ENCODE measurements at regions not wholly inside any gene's neighbourhood (a gene's known extent, or its start where the extent isn't known, plus 50 kb on each side); places are given as distances from the start of the nearest gene placed in this dataset.

DNA sequence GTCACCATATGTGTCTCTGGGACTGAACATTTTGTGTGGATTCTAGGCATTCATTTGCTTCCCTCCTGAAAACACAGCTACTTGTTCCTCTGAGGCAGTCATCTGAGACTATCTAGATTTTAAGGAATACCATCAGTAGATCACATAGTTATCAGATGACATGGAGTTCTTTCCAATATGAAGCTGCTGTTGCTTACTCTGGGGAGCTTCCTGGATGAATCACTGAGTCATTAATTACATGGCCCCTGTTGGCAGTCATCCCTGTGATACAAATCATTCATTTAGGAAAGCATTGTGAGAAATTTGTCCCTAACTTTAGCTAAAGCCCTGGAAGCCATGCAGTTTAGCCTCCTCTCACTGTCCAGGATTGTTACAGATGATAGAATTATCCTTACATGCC is 98.2 kb upstream of the ARSJ start:
- H3K36me3 ChIP-seq, result no peaks in the 10 kb centered on the region
- DNase-seq, result no peak
- intact Hi-C loops (cut with DNase I; ENCODE audit: low total_unique reads), result loop anchor here (10.0 kb wide), 1 partner anchor 293 kb away; no protein-coding TSS in a partner anchor

DNA sequence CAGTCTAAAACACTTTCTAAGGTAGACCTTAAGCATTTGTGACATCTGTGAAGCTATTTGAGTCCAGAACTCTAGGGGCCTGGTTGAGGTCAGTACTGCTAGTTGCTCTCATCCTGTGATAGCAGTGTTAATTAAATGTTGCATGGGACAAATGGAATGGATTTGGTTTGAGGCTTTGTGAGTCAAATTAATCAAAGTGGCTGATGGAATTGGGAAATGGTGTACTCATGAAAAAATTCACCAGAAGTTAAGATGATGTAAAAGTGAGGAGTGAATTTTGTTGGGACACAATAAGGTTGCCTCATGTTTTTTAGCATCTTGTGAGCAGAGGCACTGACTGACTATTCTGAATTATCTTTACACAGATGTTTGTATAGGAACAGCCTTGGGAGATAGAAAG is 99.2 kb upstream of the ARSJ start:
- TF ChIP-seq CTCF (IDR thresholded peaks at IDR 0.05), result no peak
- no peaks in the 10 kb centered on the region for H3K27me3 ChIP-seq
- DNase-seq, result no peak
- no peaks in the 10 kb centered on the region for H3K4me1 ChIP-seq
- no peaks in the 10 kb centered on the region for H3K36me3 ChIP-seq
- no peaks in the 10 kb centered on the region for H3K9me3 ChIP-seq
- H3K4me3 ChIP-seq, result no peak overlapping the region
- no peak overlapping the region for H3K27ac ChIP-seq
- intact Hi-C loops (cut with DNase I; ENCODE audit: low total_unique reads), result loop anchor here (10.0 kb wide), 1 partner anchor 294 kb away; no protein-coding TSS in a partner anchor

More for the DNA sequence above, 98.2 kb upstream of the ARSJ start:
- TF ChIP-seq CTCF (IDR thresholded peaks at IDR 0.05), result no peak
- no peak overlapping the region for H3K4me3 ChIP-seq
- no peaks in the 10 kb centered on the region for H3K9me3 ChIP-seq
- H3K4me1 ChIP-seq, result no peaks in the 10 kb centered on the region
- no peaks in the 10 kb centered on the region for H3K27me3 ChIP-seq
- no peak overlapping the region for H3K27ac ChIP-seq

- Histone ChIP-seq H3K9me3 (no peaks in the 10 kb centered on the region), H3K4me3 (no peak overlapping the region), H3K4me1 (no peaks in the 10 kb centered on the region), H3K27me3 (no peaks in the 10 kb centered on the region), H3K36me3 (no peaks in the 10 kb centered on the region), H3K27ac (no peak overlapping the region)
- no peak for DNase-seq
- no peak for TF ChIP-seq CTCF (IDR thresholded peaks at IDR 0.05)
- intact Hi-C loops (cut with DNase I; ENCODE audit: low total_unique reads), result no loop called here
These were observed 102.3 kb upstream of the ARSJ start for GRCh38 chr4:114081783-114082182.

DNA sequence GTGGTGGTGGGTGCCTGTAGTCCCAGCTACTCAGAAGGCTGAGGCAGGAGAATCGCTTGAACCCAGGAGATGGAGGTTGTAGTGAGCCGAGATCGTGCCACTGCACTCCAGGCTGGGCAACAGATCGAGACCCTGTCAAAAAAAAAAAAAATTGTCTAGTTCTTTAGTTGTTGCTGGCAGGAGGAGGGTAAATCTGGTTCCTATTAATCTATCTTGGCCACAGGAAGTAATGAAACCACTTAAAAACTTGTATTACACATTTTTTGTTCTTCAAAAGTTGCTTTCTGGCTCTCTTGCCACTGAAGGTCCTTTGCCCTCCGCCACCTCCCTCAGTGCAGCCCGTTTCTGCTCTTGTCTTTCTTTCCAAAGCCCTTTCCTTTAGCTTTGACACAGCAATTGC is 102.9 kb upstream of the ARSJ start:
- Histone ChIP-seq H3K36me3 (no peaks in the 10 kb centered on the region), H3K27ac (no peak overlapping the region), H3K4me1 (no peaks in the 10 kb centered on the region), H3K9me3 (no peaks in the 10 kb centered on the region), H3K27me3 (no peaks in the 10 kb centered on the region), H3K4me3 (no peak overlapping the region)
- intact Hi-C loops (cut with DNase I; ENCODE audit: low total_unique reads), result no loop called here
- DNase-seq, result no peak
- TF ChIP-seq CTCF (IDR thresholded peaks at IDR 0.05), result no peak

GRCh38 chr4:114085611-114086345 is 106.3 kb upstream of the ARSJ start:
- no peaks in the 10 kb centered on the region for H3K27me3 ChIP-seq
- H3K4me3 ChIP-seq, result no peak overlapping the region
- no peak for DNase-seq
- no peaks in the 10 kb centered on the region for H3K9me3 ChIP-seq
- TF ChIP-seq CTCF (IDR thresholded peaks at IDR 0.05), result no peak
- no peaks in the 10 kb centered on the region for H3K4me1 ChIP-seq
- no peaks in the 10 kb centered on the region for H3K36me3 ChIP-seq
- H3K27ac ChIP-seq, result no peak overlapping the region
- intact Hi-C loops (cut with DNase I; ENCODE audit: low total_unique reads), result no loop called here

Measured in tibial artery (tissue), 4 donors.